ENCODE measurements at regions not wholly inside any gene's neighbourhood (a gene's known extent, or its start where the extent isn't known, plus 50 kb on each side); places are given as distances from the start of the nearest gene placed in this dataset.

DNA sequence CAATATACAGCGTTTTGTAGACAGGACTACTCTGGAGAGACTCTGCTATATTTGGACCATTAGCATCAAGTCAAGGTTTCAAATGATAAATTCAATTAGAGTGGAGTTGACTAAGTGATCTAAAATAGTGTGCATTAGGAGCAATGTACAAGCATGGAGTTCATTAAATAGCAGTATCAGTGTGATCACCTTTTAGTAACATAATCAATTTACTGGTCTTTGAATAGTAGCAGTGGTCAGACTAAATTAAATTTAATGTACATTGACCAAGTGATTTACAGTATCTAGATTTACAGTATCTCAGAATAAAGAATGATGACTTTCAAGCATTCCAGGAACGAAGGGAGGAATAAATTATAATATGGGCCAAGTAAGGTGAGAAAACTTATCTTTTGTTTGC lies 489.6 kb upstream of the ADGRL4 start:
- no peak overlapping the region for H3K14ac ChIP-seq (ENCODE audit: insufficient read length)
- no peak overlapping the region for H2BK15ac ChIP-seq (ENCODE audit: low read length)
- no peak overlapping the region for H3K27ac ChIP-seq (ENCODE audit: low read depth, low read length)
- H2BK5ac ChIP-seq (ENCODE audit: low read depth, low read length): no peak overlapping the region
- no peak overlapping the region for H3K4ac ChIP-seq (replicated peaks; ENCODE audit: insufficient read length, low read depth, low read length)
- H3K18ac ChIP-seq (ENCODE audit: extremely low read depth, low read length): no peak overlapping the region
- H3K9ac ChIP-seq (replicated peaks in 1 of 4; ENCODE audit: extremely low read depth in 1 of 4, low read depth in 3 of 4, low read length in 3 of 4): no peak overlapping the region
- WGBS, 2 experiments (ENCODE audit: extremely low coverage in 1 of 2, insufficient coverage in 1 of 2, insufficient read length in 1 of 2, insufficient replicate concordance in 2 of 2, low coverage in 1 of 2, low lambda C conversion rate in 2 of 2, missing lambda C conversion rate in 1 of 2): 86% methylated on average over 2 of the region's 2 CpGs; no CpG with 5 or more reads in 1 of the 2 experiments
- H4K8ac ChIP-seq (ENCODE audit: extremely low read depth, insufficient read depth, low read length): no peak overlapping the region
- H3K4me1 ChIP-seq (replicated peaks in 1 of 4; ENCODE audit: control insufficient read depth in 3 of 4, insufficient read depth in 4 of 4, low read length in 3 of 4): no peaks in the 10 kb centered on the region
- no peaks in the 10 kb centered on the region for H3K9me3 ChIP-seq (ENCODE audit: insufficient read depth in 2 of 2, low read depth in 1 of 2, low read length in 1 of 2)
- H2BK120ac ChIP-seq (replicated peaks; ENCODE audit: low read depth, low read length): no peak overlapping the region
- CTCF ChIA-PET (ENCODE audit: partially characterized antibody): interaction anchor here (0.9 to 1.4 kb wide), 8 partner anchors 10 to 942 kb away, joined by 3 to 4 read pairs (median 3); no protein-coding TSS in a partner anchor
- POLR2A ChIA-PET (ENCODE audit: partially characterized antibody): no interaction called here
- FAIRE-seq (no peak), DNase-seq (ENCODE audit: low read depth in 1 of 2, low spot score in 2 of 2) (no peak)
- H3K79me1 ChIP-seq (ENCODE audit: low read depth, low read length): no peaks in the 10 kb centered on the region
- H3K36me3 ChIP-seq (ENCODE audit: control insufficient read depth in 2 of 4, insufficient read depth in 4 of 4, low read length in 3 of 4): no peaks in the 10 kb centered on the region; a peak in 1 of 8 replicates
- H3K23me2 ChIP-seq (ENCODE audit: low read depth, low read length): no peaks in the 10 kb centered on the region
- H2BK12ac ChIP-seq (ENCODE audit: low read depth, low read length): no peak overlapping the region
- H2AK5ac ChIP-seq (ENCODE audit: low read depth, low read length): no peak overlapping the region
- H3K79me2 ChIP-seq (ENCODE audit: control insufficient read depth in 1 of 2, insufficient read depth in 2 of 2, low read length in 2 of 2): no peaks in the 10 kb centered on the region
- no peak overlapping the region for H4K5ac ChIP-seq (ENCODE audit: insufficient read length, low read depth, low read length)
- no peak overlapping the region for H3K4me2 ChIP-seq (ENCODE audit: insufficient read depth in 1 of 2, low read depth in 2 of 2, low read length in 2 of 2)
- no peak overlapping the region for H3K56ac ChIP-seq (replicated peaks; ENCODE audit: insufficient read length, low read depth, low read length)
- no peak overlapping the region for H3K4me3 ChIP-seq (ENCODE audit: extremely low read depth in 1 of 4, insufficient read depth in 2 of 4, low read depth in 3 of 4, low read length in 4 of 4)
- TF ChIP-seq KDM5A (IDR thresholded peaks at IDR 0.05; ENCODE audit: low read length) (no peak), EZH2 (IDR thresholded peaks at IDR 0.05; ENCODE audit: low read depth, low read length, severe bottlenecking) (no peak), SUZ12 (IDR thresholded peaks at IDR 0.05; ENCODE audit: low read length) (no peak), JUN (IDR thresholded peaks at IDR 0.05; ENCODE audit: low read depth, low read length) (no peak), POLR2AphosphoS5 (IDR thresholded peaks at IDR 0.05; ENCODE audit: low read depth, low read length) (no peak), KDM1A (IDR thresholded peaks at IDR 0.05; ENCODE audit: borderline replicate concordance, low read length) (no peak), JUND (IDR thresholded peaks at IDR 0.05; ENCODE audit: low read length) (no peak), MAX (IDR thresholded peaks at IDR 0.05) (no peak), NANOG (IDR thresholded peaks at IDR 0.05; ENCODE audit: insufficient read depth, low read depth, low read length, poor library complexity, severe bottlenecking) (no peak), ATF2 (IDR thresholded peaks at IDR 0.05; ENCODE audit: low read length) (no peak), TBP (IDR thresholded peaks at IDR 0.05; ENCODE audit: low read depth, low read length) (no peak), CHD1 (IDR thresholded peaks at IDR 0.05; ENCODE audit: low read depth, low read length) (no peak), CHD2 (IDR thresholded peaks at IDR 0.05; ENCODE audit: low read length) (no peak)
- H2BK20ac ChIP-seq (ENCODE audit: low read length): no peak overlapping the region
- H4K91ac ChIP-seq (replicated peaks; ENCODE audit: insufficient read length, low read length): no peak overlapping the region
- no peaks in the 10 kb centered on the region for H4K20me1 ChIP-seq (replicated peaks in 1 of 2; ENCODE audit: control insufficient read depth in 1 of 2, insufficient read depth in 2 of 2, low read length in 2 of 2)
- H3K23ac ChIP-seq (ENCODE audit: insufficient read length): no peak overlapping the region
- no peaks in the 10 kb centered on the region for H3K27me3 ChIP-seq (replicated peaks in 1 of 4; ENCODE audit: control insufficient read depth in 3 of 4, extremely low read depth in 1 of 4, insufficient read depth in 3 of 4, low read length in 3 of 4)
- H2AFZ ChIP-seq (ENCODE audit: low read length): no peak overlapping the region

Data from H1 (cell line).